Fibroblast of lung (primary cell): ENCODE measurements at regions not wholly inside any gene's neighbourhood (a gene's known extent, or its start where the extent isn't known, plus 50 kb on each side); places are given as distances from the start of the nearest gene placed in this dataset.
A peak's percentile ranks its signal among the peaks of the same experiment; 100 is the strongest.

ENCODE experiments used
- DNase-seq, 2 donors: peaks; one replicate each; pipeline versions ENCODE4 v3.0.0 to v3.0.0-alpha.2; 2010; ENCODE audit warnings: low read depth in 2 of 2
- H2AFZ ChIP-seq: 2 replicates; pipeline ENCODE4 v1.5.1; 2012; ENCODE audit warnings: low read length, control low read depth, inconsistent platforms
- H3K27ac ChIP-seq: 2 replicates; pipeline ENCODE4 v1.5.1; 2011; ENCODE audit warnings: low read length, control low read depth; ENCODE audit not compliant: insufficient read depth
- H3K27me3 ChIP-seq: 2 replicates; pipeline ENCODE4 v1.5.1; 2011; ENCODE audit warnings: mild to moderate bottlenecking, low read length; ENCODE audit not compliant: control insufficient read depth, insufficient read depth
- H3K36me3 ChIP-seq: 2 replicates; pipeline ENCODE4 v1.5.1; 2011; ENCODE audit warnings: low read length; ENCODE audit not compliant: control insufficient read depth, insufficient read depth
- H3K4me1 ChIP-seq: 2 replicates; pipeline ENCODE4 v1.5.1; 2011; ENCODE audit warnings: low read length; ENCODE audit not compliant: control insufficient read depth, insufficient read depth; ENCODE audit errors: extremely low read depth
- H3K4me2 ChIP-seq: 2 replicates; pipeline ENCODE4 v1.5.1; 2011; ENCODE audit warnings: low read length, control low read depth; ENCODE audit not compliant: insufficient read depth; ENCODE audit errors: extremely low read depth
- H3K4me3 ChIP-seq, 4 experiments: fragments of 200-600 bp in 1 of 4; sonication (generic) in 1 of 4; replicated peaks in 1 of 4; 2 replicates each; pipeline ENCODE4 v1.5.1; 2011 to 2016; ENCODE audit warnings: low read length in 4 of 4, low read depth in 3 of 4, mild to moderate bottlenecking in 3 of 4, control low read depth in 2 of 4, inconsistent platforms in 1 of 4, mixed read lengths in 1 of 4; ENCODE audit not compliant: insufficient read depth in 1 of 4; ENCODE audit errors: control extremely low read depth in 1 of 4
- H3K79me2 ChIP-seq: 2 replicates; pipeline ENCODE4 v1.5.1; 2012; ENCODE audit warnings: mild to moderate bottlenecking, low read length, inconsistent platforms; ENCODE audit not compliant: control insufficient read depth, insufficient read depth
- H3K9ac ChIP-seq: 2 replicates; pipeline ENCODE4 v1.5.1; 2011; ENCODE audit warnings: mild to moderate bottlenecking, low read length, control low read depth; ENCODE audit not compliant: insufficient read depth
- H3K9me3 ChIP-seq: 2 replicates; pipeline ENCODE4 v1.5.1; 2012; ENCODE audit warnings: low read depth, low read length; ENCODE audit not compliant: control insufficient read depth, insufficient read depth
- H4K20me1 ChIP-seq: 2 replicates; pipeline ENCODE4 v1.5.1; 2011; ENCODE audit warnings: low read length; ENCODE audit not compliant: control insufficient read depth, insufficient read depth; ENCODE audit errors: extremely low read depth
- EZH2 ChIP-seq: IDR thresholded peaks from 2 replicates; pipeline ENCODE4 v1.5.1; 2012; ENCODE audit warnings: low read length, control low read depth, mild to moderate bottlenecking; ENCODE audit errors: missing control alignments
- TF ChIP-seq, protein P1 (sequence below), 2 donors: IDR thresholded peaks in 1 of 2; conservative IDR thresholded peaks in 1 of 2; 1 replicate in 1 of 2; 2 replicates in 1 of 2; pipeline ENCODE4 v1.5.1; 2011 to 2012; ENCODE audit warnings: low read length in 2 of 2, control low read depth in 1 of 2, inconsistent platforms in 1 of 2, low read depth in 1 of 2, mild to moderate bottlenecking in 1 of 2

- Histone ChIP-seq H2AFZ (no peak overlapping the region), H3K4me2 (no peak overlapping the region)
Measured at GRCh38 chr2:173792741-173793140, 172.4 kb downstream of the SP3 start.

GRCh38 chr2:173793709-173794565 lies 171.2 kb downstream of the SP3 start:
- no peak for DNase-seq
- TF ChIP-seq, protein P1, sequence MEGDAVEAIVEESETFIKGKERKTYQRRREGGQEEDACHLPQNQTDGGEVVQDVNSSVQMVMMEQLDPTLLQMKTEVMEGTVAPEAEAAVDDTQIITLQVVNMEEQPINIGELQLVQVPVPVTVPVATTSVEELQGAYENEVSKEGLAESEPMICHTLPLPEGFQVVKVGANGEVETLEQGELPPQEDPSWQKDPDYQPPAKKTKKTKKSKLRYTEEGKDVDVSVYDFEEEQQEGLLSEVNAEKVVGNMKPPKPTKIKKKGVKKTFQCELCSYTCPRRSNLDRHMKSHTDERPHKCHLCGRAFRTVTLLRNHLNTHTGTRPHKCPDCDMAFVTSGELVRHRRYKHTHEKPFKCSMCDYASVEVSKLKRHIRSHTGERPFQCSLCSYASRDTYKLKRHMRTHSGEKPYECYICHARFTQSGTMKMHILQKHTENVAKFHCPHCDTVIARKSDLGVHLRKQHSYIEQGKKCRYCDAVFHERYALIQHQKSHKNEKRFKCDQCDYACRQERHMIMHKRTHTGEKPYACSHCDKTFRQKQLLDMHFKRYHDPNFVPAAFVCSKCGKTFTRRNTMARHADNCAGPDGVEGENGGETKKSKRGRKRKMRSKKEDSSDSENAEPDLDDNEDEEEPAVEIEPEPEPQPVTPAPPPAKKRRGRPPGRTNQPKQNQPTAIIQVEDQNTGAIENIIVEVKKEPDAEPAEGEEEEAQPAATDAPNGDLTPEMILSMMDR (conservative IDR thresholded peaks at IDR 0.05 in 1 of 2, IDR thresholded peaks at IDR 0.05 in 1 of 2; ENCODE audit: low read depth in 1 of 2, low read length in 2 of 2): no peak
- TF ChIP-seq EZH2: no peak
- Histone ChIP-seq H3K9me3 (no peaks in the 10 kb centered on the region), H3K36me3 (no peaks in the 10 kb centered on the region), H3K4me1 (no peaks in the 10 kb centered on the region), H3K4me3 (no peak overlapping the region), H3K27me3 (no peaks in the 10 kb centered on the region), H3K79me2 (no peaks in the 10 kb centered on the region), H3K9ac (no peak overlapping the region), H3K27ac (no peak overlapping the region), H2AFZ (no peak overlapping the region), H4K20me1 (no peaks in the 10 kb centered on the region), H3K4me2 (no peak overlapping the region)

More at GRCh38 chr2:173792741-173793140, 172.4 kb downstream of the SP3 start:
- Histone ChIP-seq H3K4me1 (no peaks in the 10 kb centered on the region), H3K4me3 (no peak overlapping the region), H3K27ac (no peak overlapping the region), H3K27me3 (no peaks in the 10 kb centered on the region), H4K20me1 (no peaks in the 10 kb centered on the region), H3K9me3 (no peaks in the 10 kb centered on the region), H3K9ac (no peak overlapping the region), H3K36me3 (no peaks in the 10 kb centered on the region), H3K79me2 (no peaks in the 10 kb centered on the region)
- TF ChIP-seq, protein P1 (conservative IDR thresholded peaks at IDR 0.05 in 1 of 2, IDR thresholded peaks at IDR 0.05 in 1 of 2; ENCODE audit: low read depth in 1 of 2, low read length in 2 of 2): no peak
- TF ChIP-seq EZH2: no peak
- DNase-seq: peak in 1 of 2 donors; percentile 3

DNA sequence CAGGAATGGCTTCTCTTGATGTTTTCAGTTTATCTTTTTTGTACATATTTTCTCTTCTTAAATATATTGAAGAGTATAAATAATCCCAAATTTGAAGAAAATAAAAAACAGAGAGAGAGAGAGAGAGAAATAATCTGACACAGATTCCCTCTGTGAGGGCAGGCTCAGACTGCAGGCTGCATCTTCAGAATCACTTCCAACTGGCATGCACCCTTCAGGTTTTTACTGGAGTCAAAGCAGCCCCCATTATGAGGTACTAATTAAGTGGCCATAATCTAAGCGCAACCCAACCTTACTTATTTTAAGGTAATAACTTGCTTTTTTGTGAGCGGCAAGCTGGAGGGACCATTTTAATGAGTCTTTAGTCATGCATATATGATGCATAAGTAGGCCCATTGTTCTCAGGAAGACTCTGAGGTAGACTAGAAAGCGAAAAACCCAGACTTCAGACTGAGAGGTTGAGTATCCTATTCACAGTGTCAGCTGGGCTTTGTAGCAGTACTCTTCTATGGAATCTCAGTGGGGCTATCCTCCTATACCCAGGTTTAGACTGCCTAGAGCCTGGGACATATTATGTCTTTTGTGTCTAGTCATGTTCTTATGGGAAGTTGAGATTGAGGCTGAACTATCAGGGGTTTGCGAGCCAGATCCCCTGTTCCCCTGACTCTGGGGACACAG lies 167.4 kb downstream of the SP3 start:
- no peaks in the 10 kb centered on the region for H3K36me3 ChIP-seq
- DNase-seq: no peak
- no peak overlapping the region for H3K4me2 ChIP-seq
- no peak overlapping the region for H2AFZ ChIP-seq
- H3K9ac ChIP-seq: no peak overlapping the region
- H3K27me3 ChIP-seq: peaks cover 4% of the 10 kb centered on the region
- H3K27ac ChIP-seq: no peak overlapping the region
- no peaks in the 10 kb centered on the region for H4K20me1 ChIP-seq
- H3K4me1 ChIP-seq: no peaks in the 10 kb centered on the region
- no peaks in the 10 kb centered on the region for H3K9me3 ChIP-seq
- H3K79me2 ChIP-seq: no peaks in the 10 kb centered on the region
- no peak overlapping the region for H3K4me3 ChIP-seq
- TF ChIP-seq EZH2: no peak
- TF ChIP-seq, protein P1 (conservative IDR thresholded peaks at IDR 0.05 in 1 of 2, IDR thresholded peaks at IDR 0.05 in 1 of 2; ENCODE audit: low read depth in 1 of 2, low read length in 2 of 2): no peak
